ENCODE measurements at regions not wholly inside any gene's neighbourhood (a gene's known extent, or its start where the extent isn't known, plus 50 kb on each side); places are given as distances from the start of the nearest gene placed in this dataset.

- no peak for TF ChIP-seq EZH2 (IDR thresholded peaks at IDR 0.05; ENCODE audit: insufficient read depth, poor library complexity, severe bottlenecking)
- TF ChIP-seq EZH2phosphoT487 (IDR thresholded peaks at IDR 0.05; ENCODE audit: insufficient read depth, low read depth): no peak
Observed at GRCh38 chr11:45392591-45393091, 106.5 kb upstream of the SYT13 start.

Data from GM23248 (cell line).